H1 (cell line): ENCODE measurements at regions not wholly inside any gene's neighbourhood (a gene's known extent, or its start where the extent isn't known, plus 50 kb on each side); places are given as distances from the start of the nearest gene placed in this dataset.

ENCODE experiments used
- CTCF ChIA-PET: fragments of 300-600 bp; sonication (Branson Sonifier 250); formaldehyde crosslinking; loops from one replicate; lab custom pipeline; 2021; ENCODE audit not compliant: partially characterized antibody; lab: Charles Lee
- POLR2A ChIA-PET: fragments of 300-600 bp; sonication (Branson Sonifier 250); formaldehyde crosslinking; loops from one replicate; lab custom pipeline; 2021; ENCODE audit warnings: inconsistent platforms; ENCODE audit not compliant: partially characterized antibody; lab: Charles Lee
- DNase-seq, 2 experiments: peaks; one replicate each; pipeline versions ENCODE4 v3.0.0 to v3.0.0-alpha.2; 2010 to 2022; ENCODE audit warnings: low spot score in 2 of 2, low read depth in 1 of 2, mixed read lengths in 1 of 2
- FAIRE-seq: peaks from 2 replicates; lab custom pipeline; 2011; peaks lifted over from hg19 to GRCh38; lab: Jason Lieb, UNC
- H2AFZ ChIP-seq: 2 replicates; pipeline ENCODE4 v1.8.1; 2012; ENCODE audit warnings: low read length, inconsistent platforms
- H2AK5ac ChIP-seq: 2 replicates; pipeline ENCODE4 v1.6.1; 2013; ENCODE audit warnings: low read depth, low read length
- H2BK120ac ChIP-seq: replicated peaks from 2 replicates; pipeline ENCODE3; 2013; ENCODE audit warnings: low read depth, low read length, inconsistent platforms
- H2BK12ac ChIP-seq: 2 replicates; pipeline ENCODE4 v1.6.1; 2013; ENCODE audit warnings: low read depth, low read length
- H2BK15ac ChIP-seq: 2 replicates; pipeline ENCODE4 v1.6.1; 2013; ENCODE audit warnings: low read length
- H2BK20ac ChIP-seq: 2 replicates; pipeline ENCODE4 v1.6.1; 2013; ENCODE audit warnings: low read length
- H2BK5ac ChIP-seq: 2 replicates; pipeline ENCODE4 v1.6.1; 2013; ENCODE audit warnings: low read depth, low read length
- H3K14ac ChIP-seq: 2 replicates; pipeline ENCODE4 v1.6.1; 2013; ENCODE audit warnings: inconsistent platforms; ENCODE audit not compliant: insufficient read length
- H3K18ac ChIP-seq: 2 replicates; pipeline ENCODE4 v1.6.1; 2013; ENCODE audit warnings: low read length; ENCODE audit errors: extremely low read depth
- H3K23ac ChIP-seq: 2 replicates; pipeline ENCODE4 v1.6.1; 2013; ENCODE audit warnings: inconsistent platforms; ENCODE audit not compliant: insufficient read length
- H3K23me2 ChIP-seq: 2 replicates; pipeline ENCODE4 v1.6.1; 2013; ENCODE audit warnings: low read depth, low read length
- H3K27ac ChIP-seq: 2 replicates; pipeline ENCODE4 v1.6.1; 2011; ENCODE audit warnings: low read depth, low read length, inconsistent platforms
- H3K27me3 ChIP-seq, 4 experiments: replicated peaks in 1 of 4; 1 replicate in 1 of 4; 2 replicates in 3 of 4; pipeline versions ENCODE4 v1.6.1 to v1.8.1; 2011 to 2013; ENCODE audit warnings: low read length in 3 of 4, mild to moderate bottlenecking in 3 of 4, inconsistent platforms in 2 of 4, mixed read lengths in 2 of 4, moderate library complexity in 1 of 4; ENCODE audit not compliant: control insufficient read depth in 3 of 4, insufficient read depth in 3 of 4; ENCODE audit errors: extremely low read depth in 1 of 4
- H3K36me3 ChIP-seq, 4 experiments: 2 replicates each; pipeline versions ENCODE4 v1.6.1 to v1.8.1; 2011 to 2013; ENCODE audit warnings: mild to moderate bottlenecking in 4 of 4, low read length in 3 of 4, moderate library complexity in 2 of 4, control low read depth in 1 of 4, inconsistent platforms in 1 of 4; ENCODE audit not compliant: insufficient read depth in 4 of 4, control insufficient read depth in 2 of 4
- H3K4ac ChIP-seq: replicated peaks from 2 replicates; pipeline ENCODE3; 2013; ENCODE audit warnings: low read length, low read depth, mixed read lengths, inconsistent platforms; ENCODE audit not compliant: insufficient read length
- H3K4me1 ChIP-seq, 4 experiments: replicated peaks in 1 of 4; 1 replicate in 1 of 4; 2 replicates in 3 of 4; pipeline versions ENCODE4 v1.6.1 to v1.8.1; 2011 to 2013; ENCODE audit warnings: low read length in 3 of 4, inconsistent platforms in 2 of 4, mixed read lengths in 1 of 4; ENCODE audit not compliant: insufficient read depth in 4 of 4, control insufficient read depth in 3 of 4
- H3K4me2 ChIP-seq, 2 experiments: 2 replicates each; pipeline versions ENCODE4 v1.6.1 to v1.8.1; 2011 to 2013; ENCODE audit warnings: low read depth in 2 of 2, low read length in 2 of 2, control low read depth in 1 of 2, inconsistent platforms in 1 of 2, mild to moderate bottlenecking in 1 of 2; ENCODE audit not compliant: insufficient read depth in 1 of 2
- H3K4me3 ChIP-seq, 4 experiments: fragments of 200-600, 300-600 bp in 1 of 4; sonication (generic), shearing (Covaris generic), sonication (Bioruptor Twin) in 1 of 4; 2 replicates each; pipeline versions ENCODE4 v1.5.1 to v1.8.1; 2011 to 2016; ENCODE audit warnings: low read length in 4 of 4, low read depth in 3 of 4, control low read depth in 2 of 4, inconsistent platforms in 2 of 4, mild to moderate bottlenecking in 2 of 4, mixed read lengths in 1 of 4, moderate library complexity in 1 of 4; ENCODE audit not compliant: insufficient read depth in 2 of 4; ENCODE audit errors: extremely low read depth in 1 of 4
- H3K56ac ChIP-seq: replicated peaks from 2 replicates; pipeline ENCODE3; 2013; ENCODE audit warnings: low read depth, mild to moderate bottlenecking, mixed read lengths, low read length, inconsistent platforms; ENCODE audit not compliant: insufficient read length
- H3K79me1 ChIP-seq: 2 replicates; pipeline ENCODE4 v1.6.1; 2013; ENCODE audit warnings: low read depth, low read length, control low read depth
- H3K79me2 ChIP-seq, 2 experiments: 2 replicates each; pipeline versions ENCODE4 v1.6.1 to v1.8.1; 2012 to 2013; ENCODE audit warnings: low read length in 2 of 2, mild to moderate bottlenecking in 2 of 2, inconsistent platforms in 1 of 2; ENCODE audit not compliant: insufficient read depth in 2 of 2, control insufficient read depth in 1 of 2
- H3K9ac ChIP-seq, 4 experiments: replicated peaks in 1 of 4; 1 replicate in 1 of 4; 2 replicates in 3 of 4; pipeline versions ENCODE4 v1.6.1 to v1.8.1; 2011 to 2013; ENCODE audit warnings: low read depth in 3 of 4, low read length in 3 of 4, control low read depth in 2 of 4, mild to moderate bottlenecking in 2 of 4, moderate library complexity in 2 of 4, inconsistent platforms in 1 of 4; ENCODE audit errors: extremely low read depth in 1 of 4
- H3K9me3 ChIP-seq, 2 experiments: 2 replicates each; pipeline versions ENCODE4 v1.6.1 to v1.8.1; 2012 to 2013; ENCODE audit warnings: mild to moderate bottlenecking in 2 of 2, moderate library complexity in 2 of 2, control low read depth in 1 of 2, inconsistent platforms in 1 of 2, low read depth in 1 of 2, low read length in 1 of 2, mixed read lengths in 1 of 2; ENCODE audit not compliant: insufficient read depth in 2 of 2
- H4K20me1 ChIP-seq, 2 experiments: replicated peaks in 1 of 2; 2 replicates each; pipeline versions ENCODE3 to v1.8.1; 2011 to 2013; ENCODE audit warnings: inconsistent platforms in 2 of 2, low read length in 2 of 2, mild to moderate bottlenecking in 1 of 2; ENCODE audit not compliant: insufficient read depth in 2 of 2, control insufficient read depth in 1 of 2
- H4K5ac ChIP-seq: 2 replicates; pipeline ENCODE4 v1.6.1; 2013; ENCODE audit warnings: low read length, low read depth, mixed read lengths, inconsistent platforms; ENCODE audit not compliant: insufficient read length
- H4K8ac ChIP-seq: 2 replicates; pipeline ENCODE4 v1.8.0; 2013; ENCODE audit warnings: mild to moderate bottlenecking, moderate library complexity, low read length, inconsistent platforms; ENCODE audit not compliant: insufficient read depth; ENCODE audit errors: extremely low read depth
- H4K91ac ChIP-seq: replicated peaks from 2 replicates; pipeline ENCODE3; 2013; ENCODE audit warnings: low read length, mixed read lengths, inconsistent platforms; ENCODE audit not compliant: insufficient read length
- CBX8 ChIP-seq: fragments of 300-800, 300-1000 bp; sonication (generic); IDR thresholded peaks from 2 replicates; pipeline ENCODE4 v1.7.1; 2016; ENCODE audit warnings: low read depth, low read length, borderline replicate concordance
- NANOG ChIP-seq: IDR thresholded peaks from 2 replicates; pipeline ENCODE4 v1.6.1; 2011; ENCODE audit warnings: low read length, low read depth, mild to moderate bottlenecking, inconsistent platforms; ENCODE audit not compliant: insufficient read depth, poor library complexity, severe bottlenecking
- RXRA ChIP-seq: IDR thresholded peaks from 2 replicates; pipeline ENCODE4 v1.6.1; 2011; ENCODE audit warnings: low read depth, mild to moderate bottlenecking, low read length, moderate library complexity; ENCODE audit not compliant: insufficient read depth
- SIX5 ChIP-seq: IDR thresholded peaks from 2 replicates; pipeline ENCODE4 v1.6.1; 2011; ENCODE audit warnings: mild to moderate bottlenecking, low read depth, low read length
- WGBS, 2 experiments: shearing (Covaris generic) in 1 of 2; methylation state at CpG; one replicate each; pipeline versions ENCODE4 v1.1.6 to v1.1.7; 2013 to 2015; ENCODE audit warnings: low lambda C conversion rate in 2 of 2, mixed read lengths in 2 of 2, inconsistent platforms in 1 of 2, low coverage in 1 of 2, missing lambda C conversion rate in 1 of 2; ENCODE audit not compliant: insufficient replicate concordance in 2 of 2, insufficient coverage in 1 of 2, insufficient read length in 1 of 2; ENCODE audit errors: extremely low coverage in 1 of 2, missing lambda C conversion rate in 1 of 2; 5-methylcytosine and 5-hydroxymethylcytosine counted together

DNA sequence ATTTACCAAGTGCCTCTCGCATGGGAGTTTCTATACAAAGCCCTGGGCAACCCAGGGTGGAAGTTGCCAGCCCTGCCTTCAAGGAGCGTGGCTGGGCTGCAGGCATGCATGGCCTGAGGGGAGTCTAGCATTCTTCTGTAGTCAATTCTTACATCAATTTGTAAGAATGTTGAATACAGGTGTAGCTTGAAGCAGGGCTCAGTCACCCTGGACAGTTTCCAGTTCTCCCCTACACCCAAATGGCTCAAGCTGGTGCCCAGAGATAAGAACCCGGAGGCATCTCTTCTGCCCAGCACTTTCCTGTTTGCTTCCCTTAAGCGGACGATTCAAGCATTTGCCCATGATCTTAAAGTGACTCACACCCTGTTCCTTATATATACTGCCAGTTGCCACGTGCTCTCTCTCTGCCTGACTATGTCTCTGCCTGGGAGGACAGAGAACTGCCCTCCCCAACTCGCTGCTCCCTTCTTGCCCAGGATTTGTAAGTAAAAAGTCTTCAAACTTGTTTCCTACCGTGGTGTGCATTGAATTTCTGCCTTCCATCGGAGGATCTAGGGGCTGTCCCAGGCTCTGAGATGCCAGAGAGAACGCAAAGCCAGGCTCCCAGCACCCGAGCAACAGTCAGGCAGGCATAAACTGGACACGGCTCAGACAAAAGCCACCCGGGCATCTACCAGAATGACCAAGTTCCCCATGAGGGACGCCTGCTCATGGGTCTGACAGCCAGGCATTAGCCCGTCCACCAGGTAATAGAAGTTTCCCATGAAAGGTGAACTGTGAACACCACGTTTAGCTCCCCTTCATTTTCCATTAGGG lies 50.9 kb upstream of the AJAP1 start:
- no peak overlapping the region for H3K14ac ChIP-seq
- no peak overlapping the region for H2BK15ac ChIP-seq
- no peaks in the 10 kb centered on the region for H3K36me3 ChIP-seq
- no peaks in the 10 kb centered on the region for H4K20me1 ChIP-seq
- no peak overlapping the region for H3K23ac ChIP-seq
- DNase-seq (no peak), FAIRE-seq (no peak)
- H3K18ac ChIP-seq, result no peak overlapping the region
- no peak overlapping the region for H3K9ac ChIP-seq
- H2BK20ac ChIP-seq, result no peak overlapping the region
- no peaks in the 10 kb centered on the region; a peak in 1 of 7 replicates for H3K4me1 ChIP-seq
- H4K5ac ChIP-seq, result no peak overlapping the region
- H3K27me3 ChIP-seq, result no peaks in the 10 kb centered on the region; a peak in 2 of 7 replicates
- H4K8ac ChIP-seq, result no peak overlapping the region
- no peaks in the 10 kb centered on the region for H3K79me1 ChIP-seq
- 90% methylated on average over 16 of the region's 16 CpGs; no CpG with 5 or more reads in 1 of the 2 experiments for WGBS, 2 experiments
- no peak overlapping the region for H2BK12ac ChIP-seq
- ChIA-PET POLR2A (no interaction called here), CTCF (no interaction called here)
- no peak overlapping the region for H3K27ac ChIP-seq
- H2AK5ac ChIP-seq, result no peak overlapping the region
- H2BK5ac ChIP-seq, result no peak overlapping the region
- no peak overlapping the region for H2AFZ ChIP-seq
- peak overlapping the region; percentile 13 for H4K91ac ChIP-seq
- H3K56ac ChIP-seq, result no peak overlapping the region
- H3K9me3 ChIP-seq, result no peaks in the 10 kb centered on the region; a peak in 1 of 4 replicates
- no peak overlapping the region for H3K4ac ChIP-seq
- H3K4me2 ChIP-seq, result no peak overlapping the region
- H2BK120ac ChIP-seq, result no peak overlapping the region
- no peaks in the 10 kb centered on the region for H3K23me2 ChIP-seq
- H3K4me3 ChIP-seq, result no peak overlapping the region
- TF ChIP-seq NANOG (no peak), CBX8 (no peak), SIX5 (no peak), RXRA (no peak)
- no peaks in the 10 kb centered on the region for H3K79me2 ChIP-seq
